ENCODE measurements at regions not wholly inside any gene's neighbourhood (a gene's known extent, or its start where the extent isn't known, plus 50 kb on each side); places are given as distances from the start of the nearest gene placed in this dataset.

GRCh38 chr1:103344930-103345329, 180.6 kb upstream of the RNPC3 start:
- no peak for TF ChIP-seq CTCF (conservative IDR thresholded peaks at IDR 0.05 in 1 of 2, IDR thresholded peaks at IDR 0.05 in 1 of 2; ENCODE audit: low read depth in 1 of 2, low read length in 2 of 2)
- no peak for TF ChIP-seq EZH2 (IDR thresholded peaks at IDR 0.05; ENCODE audit: low read length, missing control alignments)
